ENCODE measurements at regions not wholly inside any gene's neighbourhood (a gene's known extent, or its start where the extent isn't known, plus 50 kb on each side); places are given as distances from the start of the nearest gene placed in this dataset.
"Not testable (repeated sequence)": the region's sequence is repeated elsewhere in the genome, so short reads cannot be mapped to it uniquely, and the experiment has no call there.

DNA sequence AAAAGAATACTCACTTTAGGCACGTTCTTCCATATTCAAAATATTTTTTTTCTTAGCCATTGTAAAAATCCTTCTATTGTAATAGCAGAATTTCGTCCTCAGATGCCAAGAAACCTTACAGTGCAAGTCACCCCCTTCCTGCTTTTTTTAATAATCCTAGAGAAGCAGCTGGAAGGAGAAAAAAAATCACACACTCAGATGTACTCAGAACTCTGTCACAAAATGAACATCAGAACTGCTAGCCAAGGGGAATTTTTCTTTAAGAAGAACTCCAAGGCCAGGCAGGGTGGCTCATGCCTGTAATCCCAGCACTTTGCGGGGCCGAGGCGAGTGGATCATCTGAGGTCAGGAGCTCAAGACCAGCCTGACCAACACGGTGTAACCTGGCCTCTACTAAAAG, 127.3 kb upstream of the SPATS2L start:
- DNase-seq = no peak

DNA sequence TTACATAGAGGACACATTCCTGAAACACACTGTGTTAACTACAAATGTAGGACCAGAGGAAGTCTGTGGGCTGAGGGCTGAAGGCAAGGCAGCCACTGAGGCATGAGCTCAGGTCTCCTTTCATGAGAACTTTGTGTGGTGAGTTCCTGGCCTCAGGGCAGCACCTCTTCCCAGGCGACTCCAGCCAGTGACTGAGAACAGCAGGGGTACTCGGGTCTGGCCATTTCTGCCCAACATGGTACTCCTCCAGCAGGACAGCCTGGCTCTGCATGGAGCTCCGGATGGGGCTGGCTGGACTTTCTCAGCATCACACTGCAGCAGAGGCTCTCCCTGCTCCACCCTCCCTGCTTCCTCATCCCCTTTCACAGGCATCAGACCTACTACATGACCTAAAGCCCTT, 125.5 kb upstream of the SPATS2L start:
- no peak for DNase-seq

DNA sequence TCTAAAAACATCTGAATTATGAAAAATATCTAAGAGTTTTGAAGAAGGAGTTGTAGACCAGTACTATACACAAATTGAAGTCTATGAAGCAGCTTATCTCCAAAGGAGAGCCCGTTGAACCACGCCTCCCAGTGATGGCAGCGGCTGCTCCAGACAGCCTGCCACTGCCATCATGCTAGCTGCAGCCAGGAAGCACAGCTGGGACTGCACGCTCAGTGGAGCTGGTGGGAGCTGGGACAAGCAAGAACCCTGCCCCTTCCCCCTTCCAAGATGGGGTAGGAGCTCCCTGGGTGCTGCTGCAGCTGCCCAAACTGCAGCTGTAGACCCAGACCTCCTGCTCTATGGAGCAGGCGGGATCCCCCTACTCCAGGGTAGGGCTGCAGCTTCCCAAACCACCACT, 124.7 kb upstream of the SPATS2L start:
- DNase-seq = no peak

DNA sequence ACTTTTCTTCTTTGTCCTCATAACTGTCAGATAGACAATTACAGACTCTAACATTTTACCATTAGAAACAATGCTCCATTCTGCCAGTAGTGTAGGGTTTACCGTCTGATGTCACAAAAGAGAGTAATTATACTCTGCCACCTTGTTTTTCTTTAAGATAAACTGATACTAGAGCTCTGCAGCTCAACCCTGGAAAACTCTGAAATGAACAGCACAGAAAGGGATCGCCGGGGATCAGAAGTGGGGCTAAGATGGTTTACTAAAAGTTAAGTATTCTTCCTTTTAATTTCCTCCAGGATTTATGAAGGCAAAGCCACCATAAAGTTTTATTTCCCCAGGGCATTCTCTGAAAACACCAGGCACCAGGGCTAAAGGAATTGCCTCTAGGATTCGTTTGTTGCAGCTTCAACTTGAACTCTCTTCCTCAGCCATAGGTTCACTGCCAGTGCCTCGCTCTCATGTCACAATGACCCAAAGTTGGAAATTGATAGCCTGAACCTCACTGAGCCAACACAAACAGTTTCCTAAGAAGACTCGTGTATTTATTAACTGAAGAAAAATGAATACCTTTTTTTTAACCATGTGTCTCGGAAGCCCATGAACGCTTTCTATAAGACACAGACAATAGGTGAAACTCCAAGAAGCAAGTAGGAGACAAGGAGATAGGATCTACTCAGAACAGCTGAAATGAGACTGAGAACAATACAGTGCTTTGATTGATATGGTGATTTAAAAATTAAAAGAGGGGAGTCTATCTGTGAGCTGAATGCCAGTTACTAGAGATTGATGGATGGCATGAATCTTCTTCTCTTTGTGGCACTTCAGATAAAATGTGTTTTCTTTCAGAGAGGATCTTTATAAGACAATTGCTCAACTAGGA, 121.5 kb upstream of the SPATS2L start:
- DNase-seq = no peak

DNA sequence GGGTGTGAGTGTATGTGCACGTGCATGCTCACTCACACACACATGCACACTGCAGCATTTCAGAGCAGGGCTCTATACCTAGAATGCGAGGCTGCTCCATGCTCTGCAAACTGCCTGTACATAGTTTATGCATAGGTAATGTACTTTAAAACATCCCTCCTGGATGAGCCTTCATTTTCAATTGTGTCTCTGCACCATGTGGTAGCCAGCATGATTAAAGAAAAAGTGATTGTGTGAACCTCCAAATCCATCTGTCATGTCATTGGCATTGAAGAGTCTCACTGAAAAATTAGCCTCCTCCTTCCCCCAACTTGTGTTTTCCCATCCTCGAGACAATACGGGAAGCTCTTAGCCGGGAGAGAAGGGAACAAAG, 120.9 kb upstream of the SPATS2L start:
- DNase-seq = no peak

DNA sequence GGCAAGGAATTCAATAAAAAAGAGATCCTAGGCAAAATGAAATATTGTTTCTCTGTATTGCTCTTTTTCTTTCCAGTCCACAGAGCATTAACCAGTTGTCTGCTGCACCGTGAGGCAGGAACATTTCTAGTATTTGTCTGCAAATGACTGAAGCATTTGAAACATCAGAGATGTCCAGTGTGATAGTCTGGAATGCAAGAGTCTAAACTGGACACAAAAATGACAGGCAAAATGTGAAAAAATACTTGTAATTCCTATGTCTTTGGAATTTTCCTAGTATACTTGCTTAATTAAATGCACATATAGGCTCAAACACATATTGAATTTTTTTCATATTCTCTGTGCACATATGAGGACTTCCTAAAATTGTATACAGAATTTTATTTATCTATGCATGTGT, 120.5 kb upstream of the SPATS2L start:
- no peak for DNase-seq

DNA sequence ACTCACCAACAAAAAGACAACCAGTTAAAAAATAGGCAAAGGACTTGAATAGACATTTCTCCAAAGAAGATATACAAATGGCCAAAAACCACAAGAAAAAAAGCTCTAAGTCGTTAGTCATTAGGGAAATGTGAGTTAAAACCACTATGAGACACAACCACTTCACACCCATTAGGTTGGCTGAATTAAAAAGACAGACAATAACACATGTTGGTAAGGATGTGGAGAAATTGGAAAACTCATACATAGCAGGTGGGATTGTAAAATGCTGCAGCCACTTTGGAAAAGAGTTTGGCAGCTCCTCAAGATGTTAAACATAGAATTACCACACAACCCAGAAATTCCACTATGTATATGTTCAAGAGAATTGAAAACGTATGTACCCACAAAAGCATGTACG, 117.6 kb upstream of the SPATS2L start:
- DNase-seq = no peak

DNA sequence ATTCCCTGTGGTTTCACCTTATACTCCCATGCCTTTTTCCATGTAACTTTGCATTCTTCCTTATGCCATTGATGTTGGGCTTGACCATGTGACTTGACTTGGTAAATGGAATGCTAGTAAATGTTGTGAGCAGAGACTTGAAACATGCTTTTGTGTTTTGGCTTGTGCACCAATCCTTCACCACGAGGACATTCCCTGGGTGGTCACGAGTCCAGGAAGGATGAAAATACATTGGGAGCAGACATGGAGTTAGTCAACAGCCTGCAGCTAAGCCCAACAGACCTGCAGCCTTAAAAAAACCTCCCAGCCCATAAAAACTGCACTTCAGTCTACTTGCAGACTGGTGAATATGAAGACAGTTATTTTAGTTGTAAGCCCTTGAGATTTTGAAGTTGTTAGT, 116.5 kb upstream of the SPATS2L start:
- DNase-seq = no peak

DNA sequence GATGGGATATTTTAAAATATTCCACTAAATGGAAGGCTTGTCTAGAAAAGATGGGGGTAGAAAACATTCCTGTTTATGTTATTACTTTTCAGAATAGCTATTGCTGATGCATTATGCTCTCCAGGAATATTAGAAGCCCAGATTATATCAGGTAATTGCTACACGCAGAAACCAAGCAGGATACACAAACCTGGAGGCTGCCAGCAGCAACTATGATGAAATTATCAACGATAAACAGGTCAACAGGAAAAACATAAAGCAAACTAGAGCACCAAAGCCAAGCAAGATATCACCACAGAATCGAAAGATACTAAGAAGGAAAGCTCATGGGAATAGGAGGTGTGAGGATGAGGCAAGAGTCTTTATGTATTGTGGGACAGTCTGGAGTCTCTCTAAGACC, 113.2 kb upstream of the SPATS2L start:
- no peak for DNase-seq

DNA sequence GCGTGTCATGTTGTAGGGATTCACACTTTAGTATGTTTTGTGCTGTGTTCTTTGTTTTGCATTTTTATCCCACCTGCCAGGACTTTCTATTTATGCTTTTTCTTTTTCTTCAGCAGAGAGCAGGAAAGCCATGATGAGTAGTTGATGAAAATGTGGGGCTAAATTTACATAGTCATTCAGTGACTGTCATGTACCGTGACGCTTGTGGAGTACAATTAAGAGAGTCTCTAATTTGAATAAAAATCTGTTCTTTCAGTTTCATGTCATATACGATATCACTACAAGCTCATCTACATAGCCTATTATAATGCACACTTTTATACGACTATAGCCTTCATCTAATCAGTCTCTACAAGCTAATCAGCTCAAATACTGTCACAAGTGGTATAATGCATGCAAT, 112.7 kb upstream of the SPATS2L start:
- no peak for DNase-seq

DNA sequence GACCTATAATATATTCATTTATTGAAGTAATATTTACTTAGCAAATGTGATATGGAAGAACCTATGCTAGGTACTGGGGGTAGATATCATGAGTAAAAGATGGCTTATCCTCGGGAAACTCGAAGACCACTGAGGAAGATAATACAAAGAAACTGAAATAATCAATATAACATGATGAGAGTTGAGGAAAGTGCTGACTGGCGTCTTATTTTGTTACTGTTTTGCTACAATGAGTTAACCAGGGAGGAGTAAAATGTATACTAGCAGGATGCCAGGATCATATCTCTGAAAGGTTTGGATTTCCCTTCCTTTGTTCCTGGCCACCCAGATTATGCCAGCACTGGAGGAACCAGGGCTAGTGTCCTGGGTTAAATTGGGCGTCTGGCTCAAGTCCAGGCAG, 111.7 kb upstream of the SPATS2L start:
- DNase-seq = no peak

DNA sequence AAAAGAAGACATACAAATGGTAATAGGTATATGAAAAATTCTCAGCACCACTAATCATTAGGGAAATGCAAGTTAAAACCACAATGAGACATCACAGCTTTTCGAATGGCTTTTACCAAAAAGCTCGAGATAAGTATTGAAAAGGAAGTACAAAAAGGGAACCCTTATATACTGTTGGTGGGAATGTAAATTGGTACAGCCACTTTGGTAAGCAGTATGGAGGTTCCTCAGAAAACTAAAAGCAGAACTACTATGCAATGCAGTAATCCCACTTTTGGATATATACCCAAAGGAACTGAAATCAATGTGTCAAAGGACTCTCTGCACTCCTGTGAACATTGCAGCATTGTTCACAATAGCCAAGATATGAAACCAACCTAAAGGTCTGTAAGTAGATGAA, 107.5 kb upstream of the SPATS2L start:
- DNase-seq = no peak

DNA sequence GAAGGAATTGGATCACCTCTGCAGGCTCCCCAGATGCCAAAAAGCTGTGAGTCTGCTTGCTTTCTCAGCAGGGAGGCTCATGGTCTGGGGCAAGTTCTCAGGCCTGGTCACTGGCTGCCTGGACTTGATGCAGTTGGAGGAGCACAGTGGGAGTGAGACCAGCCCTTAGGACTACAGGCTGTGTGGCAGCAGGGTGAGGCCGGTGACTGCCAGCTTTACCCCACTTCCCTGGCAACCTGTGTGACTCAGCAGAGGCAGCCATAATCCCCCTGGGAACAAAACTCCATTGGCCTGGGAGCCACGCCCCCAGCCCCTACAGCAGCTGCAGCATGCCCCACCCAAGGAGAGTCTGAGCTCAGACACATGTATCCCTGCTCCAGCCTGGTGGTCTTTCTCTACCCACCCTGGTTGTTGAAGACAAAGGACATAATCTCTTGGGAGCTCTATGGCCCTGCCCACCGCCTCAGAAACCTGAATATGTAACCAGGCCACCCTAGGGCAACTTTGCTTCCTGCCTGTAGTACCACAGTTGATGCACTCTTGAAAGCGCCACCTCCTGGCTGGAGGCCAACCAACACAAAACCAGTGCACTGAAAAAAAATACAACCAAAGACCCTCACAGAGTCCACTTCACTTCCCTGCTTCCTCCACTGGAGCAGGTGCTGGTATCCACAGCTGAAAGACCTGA, 106.8 kb upstream of the SPATS2L start:
- peak; percentile 4 for DNase-seq

DNA sequence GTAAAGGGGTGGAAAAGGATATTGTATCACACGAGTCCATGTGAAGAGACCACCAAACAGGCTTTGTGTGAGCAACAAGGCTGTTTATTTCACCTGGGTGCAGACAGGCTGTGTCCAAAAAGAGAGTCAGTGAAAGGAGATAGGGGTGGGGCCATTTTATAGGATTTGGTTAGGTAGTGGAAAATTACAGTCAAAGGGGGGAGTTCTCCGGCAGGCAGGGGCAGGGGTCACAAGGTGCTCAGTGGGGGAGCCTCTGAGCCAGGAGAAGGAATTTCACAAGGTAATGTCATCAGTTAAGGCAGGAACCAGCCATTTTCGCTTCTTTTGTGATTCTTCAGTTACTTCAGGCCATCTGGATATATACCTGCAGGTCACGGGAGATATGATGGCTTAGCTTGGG, 104.7 kb upstream of the SPATS2L start:
- not testable (repeated sequence) for DNase-seq

DNA sequence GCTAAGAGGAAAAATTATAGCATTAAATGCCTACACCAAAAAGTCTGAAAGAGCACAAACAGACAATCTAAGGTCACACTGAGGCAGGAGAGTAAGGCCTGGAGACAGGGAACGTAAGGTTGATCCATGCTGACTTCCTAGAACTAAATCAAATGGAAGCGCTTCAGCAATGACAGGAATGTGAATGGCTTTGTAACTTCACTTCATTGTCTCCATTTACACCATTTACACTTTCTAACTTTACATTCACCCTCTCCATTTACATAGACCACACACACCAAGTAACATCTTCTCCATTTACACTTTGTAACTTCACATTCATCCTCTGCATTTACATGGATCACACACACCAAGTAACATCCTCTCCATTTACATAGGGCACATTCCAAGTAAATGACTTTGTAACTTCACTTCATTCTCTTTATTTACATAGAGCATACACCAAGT, 103.1 kb upstream of the SPATS2L start:
- DNase-seq = no peak

DNA sequence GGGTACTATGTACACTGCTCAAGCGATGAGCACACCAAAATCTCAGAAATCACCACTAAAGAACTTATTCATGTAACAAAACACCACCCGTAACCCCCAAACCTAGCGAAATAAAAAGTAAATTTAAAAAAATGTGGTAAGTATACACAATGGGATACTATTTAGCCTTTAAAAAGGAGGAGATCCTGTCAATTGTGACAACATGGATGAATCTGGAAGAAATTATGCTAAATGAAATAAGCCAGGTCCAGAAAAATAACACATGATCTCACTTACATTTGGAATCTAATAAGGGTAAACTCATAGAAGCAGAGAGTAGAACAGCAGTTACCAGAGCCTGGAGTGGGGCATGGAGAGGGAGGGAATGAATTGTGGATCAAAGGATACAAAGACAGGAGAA, 98.5 kb upstream of the SPATS2L start:
- DNase-seq = no peak

DNA sequence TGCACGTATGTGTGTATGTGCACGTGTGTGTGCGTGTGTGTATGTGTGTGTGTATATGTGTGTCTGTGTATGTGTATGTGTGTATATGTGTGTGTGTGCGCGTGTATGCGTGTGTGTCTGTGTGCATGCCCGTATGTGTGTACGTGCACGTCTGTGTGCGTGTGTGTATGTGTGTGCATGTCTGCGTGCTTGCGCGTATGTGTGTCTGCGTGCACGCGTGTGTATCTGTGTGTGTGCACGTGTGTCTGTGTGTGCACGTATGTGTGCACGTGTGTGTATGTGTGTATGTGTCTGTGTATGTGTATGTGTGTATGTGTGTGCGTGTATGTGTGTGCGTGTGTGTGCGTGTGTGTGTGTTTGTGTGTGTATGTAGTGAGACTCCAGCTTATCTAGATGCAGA, 97.5 kb upstream of the SPATS2L start:
- no peak for DNase-seq

DNA sequence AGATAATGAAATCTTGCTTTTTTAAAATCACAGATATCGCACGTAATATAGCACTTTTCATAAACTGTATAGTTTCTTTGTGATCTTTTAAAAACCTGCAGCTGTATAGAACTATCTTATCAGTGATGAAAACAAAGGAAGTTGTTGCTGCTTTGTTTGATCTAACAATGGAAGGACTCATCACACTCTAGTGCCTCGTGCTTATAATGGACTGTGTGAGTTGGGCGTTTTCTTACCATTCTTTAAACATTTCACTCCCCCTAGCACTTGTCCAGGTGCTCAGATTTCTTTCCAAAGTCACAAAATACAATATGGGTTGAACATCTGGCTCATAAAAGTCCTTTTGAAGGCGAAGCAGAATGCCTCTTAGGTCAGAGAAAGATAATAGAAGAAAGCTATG, 94.8 kb upstream of the SPATS2L start:
- DNase-seq = no peak

DNA sequence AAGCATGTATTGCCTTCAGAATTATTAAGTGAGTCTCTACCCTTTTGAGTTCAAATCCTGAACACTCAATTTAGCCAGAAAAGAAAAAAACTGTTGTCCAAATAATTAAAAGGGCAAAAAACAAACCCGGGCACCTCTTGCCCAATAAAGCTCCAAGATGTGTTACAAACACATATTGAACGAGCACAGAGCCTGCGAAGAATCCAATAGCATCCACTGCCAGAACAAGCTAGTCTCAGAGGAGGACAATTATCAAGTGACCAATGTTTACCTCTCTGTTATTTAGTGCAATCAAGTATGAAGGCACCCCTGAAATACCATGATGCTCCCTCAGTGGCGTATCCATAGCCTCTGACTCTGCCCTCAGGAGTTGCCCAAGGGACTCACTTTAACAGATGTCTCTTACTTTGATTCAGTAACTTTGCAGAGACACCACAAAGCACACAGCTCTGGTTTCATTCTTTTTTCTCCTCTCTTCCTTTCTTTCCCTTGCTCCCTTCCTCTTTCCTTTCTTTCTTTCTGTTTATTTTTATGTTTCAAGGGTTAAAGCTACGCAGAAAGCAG, 93.5 kb upstream of the SPATS2L start:
- no peak for DNase-seq

DNA sequence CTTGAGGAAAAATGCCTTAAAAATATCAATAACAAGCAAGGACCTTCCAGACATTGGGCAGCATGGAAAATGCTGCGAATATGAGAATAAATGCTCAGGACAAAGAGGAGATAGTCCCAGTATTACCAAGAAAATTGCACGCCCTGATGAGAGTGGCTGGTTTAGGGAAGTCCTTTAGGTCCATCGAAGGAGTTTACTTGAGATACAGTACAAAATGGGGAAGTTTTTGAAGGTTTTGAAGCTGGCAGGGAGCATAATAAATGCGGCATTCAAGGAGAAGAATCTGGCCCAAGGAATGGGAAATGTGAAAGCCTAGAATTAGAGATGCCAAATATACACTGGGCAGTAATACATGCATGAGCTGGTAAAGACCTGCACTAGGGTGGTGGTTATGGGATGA, 90.2 kb upstream of the SPATS2L start:
- no peak for DNase-seq

DNA sequence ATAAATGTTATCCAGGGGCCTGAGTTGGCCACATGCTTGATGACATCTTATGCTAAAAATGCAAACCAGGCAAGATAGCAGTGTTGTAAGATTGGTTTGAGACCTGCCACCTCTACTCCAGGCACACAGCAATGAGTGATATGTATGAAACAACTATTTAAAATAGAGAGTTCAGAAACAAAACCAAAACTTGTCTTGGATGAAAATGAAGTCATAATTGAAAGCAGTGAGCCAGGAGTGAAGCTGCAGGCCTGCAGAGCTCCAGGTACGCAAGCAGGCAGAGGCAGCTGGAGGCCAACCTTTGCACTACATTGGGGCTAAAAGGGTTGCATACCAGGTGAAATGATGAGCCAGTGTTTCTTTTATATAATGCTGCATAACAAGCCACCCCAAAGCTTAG, 89.2 kb upstream of the SPATS2L start:
- DNase-seq = no peak

DNA sequence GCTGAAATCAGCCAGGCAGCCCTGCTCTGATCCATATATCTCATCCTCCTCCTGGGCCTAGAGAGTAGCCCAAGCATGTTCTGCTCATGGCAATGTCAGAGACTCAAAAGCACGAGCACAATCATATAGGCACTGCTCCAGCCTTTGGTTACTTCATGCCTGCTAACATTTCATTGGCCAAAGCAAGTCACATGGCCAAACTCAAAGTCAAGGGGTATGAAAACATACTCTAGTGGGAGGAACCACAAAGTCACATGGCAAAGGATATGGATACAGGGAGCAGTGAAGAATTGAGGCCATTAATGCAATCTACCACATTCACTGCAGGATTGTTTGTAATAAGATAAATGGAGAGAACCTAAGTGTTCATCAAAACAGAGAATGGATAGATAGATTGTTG, 87.8 kb upstream of the SPATS2L start:
- no peak for DNase-seq

DNA sequence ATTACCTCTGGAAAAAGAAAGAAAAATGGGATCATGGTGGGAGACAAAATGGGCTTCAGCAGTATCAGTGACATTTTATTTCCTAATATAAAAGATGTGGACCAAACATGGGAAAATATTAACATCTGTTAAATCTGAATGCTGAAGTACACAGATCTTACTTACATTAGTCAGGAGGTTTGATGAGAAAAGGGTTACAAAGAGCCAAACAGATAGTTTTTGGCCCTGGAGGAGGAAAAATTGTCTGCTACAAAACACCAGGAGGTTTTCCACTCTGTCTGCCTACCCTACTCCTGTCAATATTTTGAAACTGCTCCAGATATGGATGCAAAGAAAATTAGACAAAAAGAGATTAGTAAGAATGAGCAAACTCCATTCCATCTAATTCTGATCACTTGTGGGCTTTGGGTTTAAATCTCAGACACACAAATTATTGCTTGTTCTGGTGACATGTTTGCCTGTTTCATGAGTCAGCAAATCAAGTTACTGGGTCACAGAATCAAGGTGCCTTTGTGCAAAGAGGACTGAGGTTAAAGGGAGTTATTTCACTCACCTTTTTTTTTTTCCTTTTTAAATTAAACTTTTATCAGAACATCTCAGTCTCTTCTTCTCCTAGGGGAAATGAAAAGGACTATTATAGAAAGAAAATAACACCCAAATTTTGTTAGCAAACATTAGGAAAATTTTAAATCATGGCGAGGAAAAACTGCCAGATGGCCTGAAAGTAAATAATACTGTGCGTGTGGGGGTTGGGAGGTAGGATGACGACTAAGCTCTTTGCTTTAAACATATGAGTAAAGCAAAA, 87.0 kb upstream of the SPATS2L start:
- DNase-seq = no peak

All from GOT3 (cell line).